ENCODE measurements at regions not wholly inside any gene's neighbourhood (a gene's known extent, or its start where the extent isn't known, plus 50 kb on each side); places are given as distances from the start of the nearest gene placed in this dataset.

DNA sequence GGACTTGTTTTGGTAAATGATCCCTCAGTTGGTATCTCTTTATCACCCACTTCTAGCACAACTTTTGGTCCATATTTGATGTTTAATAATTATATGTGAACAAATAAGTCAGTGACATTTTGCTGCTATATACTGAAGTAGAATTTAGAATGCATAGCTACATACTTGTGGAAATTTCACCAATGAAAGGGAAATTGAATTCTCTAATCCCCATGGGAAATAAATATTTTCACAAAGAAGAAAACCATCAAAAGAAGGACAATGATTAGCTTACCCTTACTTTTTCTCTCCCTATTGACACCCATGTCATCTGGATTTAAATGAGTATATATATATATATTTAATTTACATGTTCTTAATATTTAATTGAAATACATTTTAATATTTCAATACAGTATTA, 94.3 kb upstream of the DAB2 start:
- no peaks in the 10 kb centered on the region for H3K9me3 ChIP-seq
- peak overlapping the region; percentile 28 to 71 (median 48) for H3K27ac ChIP-seq
- TF ChIP-seq POLR2AphosphoS5 (IDR thresholded peaks at IDR 0.05) (no peak), CTCF (IDR thresholded peaks at IDR 0.05) (no peak), EP300 (IDR thresholded peaks at IDR 0.05; ENCODE audit: low read depth) (no peak), POLR2A (IDR thresholded peaks at IDR 0.05) (no peak)
- in situ Hi-C loops (cut with MboI; ENCODE audit: low pct_ligation_motif_present in 1 of 4, low pct_unique_long_range_greater_than_20kb in 1 of 4, low sequenced_read_pairs in 3 of 4) = no loop called here
- no peaks in the 10 kb centered on the region for H3K36me3 ChIP-seq
- DNase-seq = no peak
- peaks cover under 1 to 24% (median 12%) of the 10 kb centered on the region in 4 donors for H3K4me1 ChIP-seq
- H3K4me3 ChIP-seq = no peak overlapping the region
- intact Hi-C loops (cut with DNase I; ENCODE audit: low total_unique reads) = no loop called here
- no peaks in the 10 kb centered on the region for H3K27me3 ChIP-seq

- intact Hi-C loops (cut with DNase I; ENCODE audit: low total_unique reads) (no loop called here), in situ Hi-C loops (cut with MboI; ENCODE audit: low pct_ligation_motif_present in 1 of 4, low pct_unique_long_range_greater_than_20kb in 1 of 4, low sequenced_read_pairs in 3 of 4) (no loop called here)
- Histone ChIP-seq H3K9me3 (no peaks in the 10 kb centered on the region), H3K4me1 (peaks cover 4 to 28% (median 16%) of the 10 kb centered on the region in 4 donors), H3K36me3 (no peaks in the 10 kb centered on the region), H3K27me3 (no peaks in the 10 kb centered on the region), H3K27ac (peak overlapping the region in 3 of 4 donors; percentile 28 to 71 (median 52)), H3K4me3 (no peak overlapping the region)
- no peak for DNase-seq
- TF ChIP-seq POLR2A (IDR thresholded peaks at IDR 0.05) (no peak), CTCF (IDR thresholded peaks at IDR 0.05) (no peak), POLR2AphosphoS5 (IDR thresholded peaks at IDR 0.05) (no peak), EP300 (IDR thresholded peaks at IDR 0.05; ENCODE audit: low read depth) (no peak)
- WGBS, 2 donors (ENCODE audit: low coverage in 1 of 2) = 27% methylated on average over 3 of the region's 3 CpGs; no CpG with 5 or more reads in 1 of the 2 donors
These were observed 93.7 kb upstream of the DAB2 start for GRCh38 chr5:39518516-39518915.

DNA sequence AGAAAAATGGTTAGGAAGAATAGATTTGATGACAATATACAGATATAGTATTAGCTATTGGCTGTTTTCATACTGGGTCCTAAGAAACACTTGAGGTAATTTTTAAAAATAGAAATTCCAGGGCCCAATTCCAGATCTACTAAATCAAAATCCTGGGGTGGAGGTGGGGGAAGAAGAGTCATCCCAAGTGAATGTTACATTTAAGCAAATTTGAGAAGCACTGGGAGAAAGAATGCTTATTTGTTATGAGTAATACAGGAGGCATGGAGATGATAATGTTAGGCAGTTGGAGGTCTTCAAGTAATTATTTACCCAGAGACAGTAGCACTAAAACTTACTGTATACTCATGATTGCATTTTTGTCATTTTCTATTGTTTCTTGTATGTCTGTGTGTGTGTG, 93.0 kb upstream of the DAB2 start:
- Histone ChIP-seq H3K9me3 (no peaks in the 10 kb centered on the region), H3K4me1 (peaks cover 4 to 32% (median 17%) of the 10 kb centered on the region in 4 donors), H3K4me3 (no peak overlapping the region), H3K27ac (peak overlapping the region in 1 of 4 donors; percentile 6), H3K27me3 (no peaks in the 10 kb centered on the region), H3K36me3 (no peaks in the 10 kb centered on the region)
- TF ChIP-seq POLR2AphosphoS5 (IDR thresholded peaks at IDR 0.05) (peak in 1 of 3 donors; percentile 9), CTCF (IDR thresholded peaks at IDR 0.05) (no peak)
- intact Hi-C loops (cut with DNase I; ENCODE audit: low total_unique reads) (no loop called here), in situ Hi-C loops (cut with MboI; ENCODE audit: low pct_ligation_motif_present in 1 of 4, low pct_unique_long_range_greater_than_20kb in 1 of 4, low sequenced_read_pairs in 3 of 4) (no loop called here)
- DNase-seq = no peak

DNA sequence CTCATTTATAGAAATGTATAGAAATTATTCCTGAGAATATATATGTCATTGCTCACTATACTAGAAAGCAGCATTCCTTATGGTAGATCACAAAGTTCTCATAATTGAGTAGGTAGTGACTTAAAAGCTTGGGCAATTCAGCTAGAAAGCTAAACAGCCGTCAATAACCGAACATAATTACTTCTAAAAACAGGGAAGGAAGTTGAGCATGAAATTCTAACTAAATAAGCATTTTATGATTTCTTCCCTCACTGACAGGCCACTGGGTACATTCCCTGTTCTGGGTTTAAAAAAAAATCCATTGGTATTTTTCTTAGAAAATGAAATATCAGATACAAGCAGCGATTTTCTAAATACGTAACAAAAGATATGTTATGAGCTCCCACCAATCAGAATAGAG, 91.1 kb upstream of the DAB2 start:
- H3K27ac ChIP-seq = no peak overlapping the region
- intact Hi-C loops (cut with DNase I; ENCODE audit: low total_unique reads) (no loop called here), in situ Hi-C loops (cut with MboI; ENCODE audit: low pct_ligation_motif_present in 1 of 4, low pct_unique_long_range_greater_than_20kb in 1 of 4, low sequenced_read_pairs in 3 of 4) (no loop called here)
- no peaks in the 10 kb centered on the region for H3K9me3 ChIP-seq
- TF ChIP-seq CTCF (IDR thresholded peaks at IDR 0.05) (no peak), POLR2AphosphoS5 (IDR thresholded peaks at IDR 0.05) (no peak), POLR2A (IDR thresholded peaks at IDR 0.05) (no peak), EP300 (IDR thresholded peaks at IDR 0.05; ENCODE audit: low read depth) (no peak)
- no peaks in the 10 kb centered on the region for H3K36me3 ChIP-seq
- WGBS, 2 donors (ENCODE audit: low coverage in 1 of 2) = 65 to 73% methylated on average over 4 of the region's 4 CpGs
- no peaks in the 10 kb centered on the region for H3K27me3 ChIP-seq
- no peak for DNase-seq
- no peak overlapping the region for H3K4me3 ChIP-seq
- H3K4me1 ChIP-seq = peaks cover 4 to 33% (median 17%) of the 10 kb centered on the region in 4 donors

Measured in transverse colon (tissue), 4 donors.